ENCODE measurements at regions not wholly inside any gene's neighbourhood (a gene's known extent, or its start where the extent isn't known, plus 50 kb on each side); places are given as distances from the start of the nearest gene placed in this dataset.

- H3K4me3 ChIP-seq (ENCODE audit: low read length) = no peak overlapping the region
- H3K36me3 ChIP-seq (ENCODE audit: control insufficient read depth, insufficient read depth, low read length) = no peaks in the 10 kb centered on the region
- no peaks in the 10 kb centered on the region for H3K4me1 Mint-ChIP-seq
- peaks cover 9% of the 10 kb centered on the region for H3K27me3 ChIP-seq (ENCODE audit: control insufficient read depth, insufficient read depth, low read length, poor library complexity, severe bottlenecking)
- H3K27ac ChIP-seq (ENCODE audit: low read depth, low read length) = no peak overlapping the region
- no peak overlapping the region for H3K27ac Mint-ChIP-seq
- peaks cover 2% of the 10 kb centered on the region for H3K27me3 Mint-ChIP-seq (ENCODE audit: insufficient read depth)
- 75 to 86% methylated on average over 2 to 5 of the region's 5 CpGs for WGBS, 2 experiments (ENCODE audit: insufficient coverage in 1 of 2, insufficient read length in 1 of 2)
- no peaks in the 10 kb centered on the region for H3K4me1 ChIP-seq (ENCODE audit: control insufficient read depth, insufficient read depth, low read length)
- H3K9ac ChIP-seq (ENCODE audit: extremely low read depth, low read length, poor library complexity, severe bottlenecking) = no peak overlapping the region
- H3K4me3 Mint-ChIP-seq = no peak overlapping the region
- no peak for TF ChIP-seq CTCF (conservative IDR thresholded peaks at IDR 0.05)
- no peaks in the 10 kb centered on the region for H3K36me3 Mint-ChIP-seq (ENCODE audit: low read depth)
- H3K9me3 ChIP-seq (ENCODE audit: control insufficient read depth, low read length) = no peaks in the 10 kb centered on the region
- no peaks in the 10 kb centered on the region for H3K9me3 Mint-ChIP-seq
- DNase-seq = no peak
Observed at GRCh38 chr1:69438056-69438795, 129.5 kb upstream of the LRRC7 start.

- no peak overlapping the region for H3K9ac ChIP-seq (ENCODE audit: extremely low read depth, low read length, poor library complexity, severe bottlenecking)
Observed at GRCh38 chr1:69441496-69441895, 126.2 kb upstream of the LRRC7 start.

GRCh38 chr1:69451196-69451595 is 116.5 kb upstream of the LRRC7 start:
- no peaks in the 10 kb centered on the region for H3K36me3 ChIP-seq (ENCODE audit: control insufficient read depth, insufficient read depth, low read length)
- peaks cover 17% of the 10 kb centered on the region for H3K9me3 ChIP-seq (ENCODE audit: control insufficient read depth, low read length)
- no peak overlapping the region for H3K4me3 ChIP-seq (ENCODE audit: low read length)
- no peak overlapping the region for H3K9ac ChIP-seq (ENCODE audit: extremely low read depth, low read length, poor library complexity, severe bottlenecking)
- Mint-ChIP-seq H3K9me3 (peaks cover 24% of the 10 kb centered on the region), H3K4me1 (peaks cover 16% of the 10 kb centered on the region), H3K27me3 (ENCODE audit: insufficient read depth) (no peaks in the 10 kb centered on the region), H3K36me3 (ENCODE audit: low read depth) (no peaks in the 10 kb centered on the region), H3K4me3 (no peak overlapping the region), H3K27ac (peak overlapping the region; percentile 56)
- peak; percentile 67 for DNase-seq
- H3K4me1 ChIP-seq (ENCODE audit: control insufficient read depth, insufficient read depth, low read length) = peaks cover 4% of the 10 kb centered on the region
- H3K27me3 ChIP-seq (ENCODE audit: control insufficient read depth, insufficient read depth, low read length, poor library complexity, severe bottlenecking) = no peaks in the 10 kb centered on the region
- no peak for TF ChIP-seq CTCF (conservative IDR thresholded peaks at IDR 0.05)
- WGBS, 2 experiments (ENCODE audit: insufficient coverage in 1 of 2, insufficient read length in 1 of 2) = 33 to 60% methylated on average over 1 to 2 of the region's 2 CpGs
- no peak overlapping the region for H3K27ac ChIP-seq (ENCODE audit: low read depth, low read length)

More at GRCh38 chr1:69441496-69441895, 126.2 kb upstream of the LRRC7 start:
- Mint-ChIP-seq H3K4me1 (peaks cover 6% of the 10 kb centered on the region), H3K36me3 (ENCODE audit: low read depth) (no peaks in the 10 kb centered on the region), H3K27ac (no peak overlapping the region), H3K27me3 (ENCODE audit: insufficient read depth) (peaks cover 2% of the 10 kb centered on the region), H3K9me3 (no peaks in the 10 kb centered on the region), H3K4me3 (no peak overlapping the region)
- no peak for DNase-seq
- H3K36me3 ChIP-seq (ENCODE audit: control insufficient read depth, insufficient read depth, low read length) = no peaks in the 10 kb centered on the region
- H3K27me3 ChIP-seq (ENCODE audit: control insufficient read depth, insufficient read depth, low read length, poor library complexity, severe bottlenecking) = peaks cover 9% of the 10 kb centered on the region
- no peak overlapping the region for H3K27ac ChIP-seq (ENCODE audit: low read depth, low read length)
- H3K4me1 ChIP-seq (ENCODE audit: control insufficient read depth, insufficient read depth, low read length) = no peaks in the 10 kb centered on the region
- H3K4me3 ChIP-seq (ENCODE audit: low read length) = no peak overlapping the region
- no peaks in the 10 kb centered on the region for H3K9me3 ChIP-seq (ENCODE audit: control insufficient read depth, low read length)
- no peak for TF ChIP-seq CTCF (conservative IDR thresholded peaks at IDR 0.05)

All from endodermal cell (in vitro differentiated cells).